Right hindlimb (tissue), 1 donor: ENCODE measurements at regions not wholly inside any gene's neighbourhood (a gene's known extent, or its start where the extent isn't known, plus 50 kb on each side); places are given as distances from the start of the nearest gene placed in this dataset.

Source experiments
- DNase-seq: peaks from one replicate; pipeline ENCODE4 v3.0.0-alpha.2; 2018

DNA sequence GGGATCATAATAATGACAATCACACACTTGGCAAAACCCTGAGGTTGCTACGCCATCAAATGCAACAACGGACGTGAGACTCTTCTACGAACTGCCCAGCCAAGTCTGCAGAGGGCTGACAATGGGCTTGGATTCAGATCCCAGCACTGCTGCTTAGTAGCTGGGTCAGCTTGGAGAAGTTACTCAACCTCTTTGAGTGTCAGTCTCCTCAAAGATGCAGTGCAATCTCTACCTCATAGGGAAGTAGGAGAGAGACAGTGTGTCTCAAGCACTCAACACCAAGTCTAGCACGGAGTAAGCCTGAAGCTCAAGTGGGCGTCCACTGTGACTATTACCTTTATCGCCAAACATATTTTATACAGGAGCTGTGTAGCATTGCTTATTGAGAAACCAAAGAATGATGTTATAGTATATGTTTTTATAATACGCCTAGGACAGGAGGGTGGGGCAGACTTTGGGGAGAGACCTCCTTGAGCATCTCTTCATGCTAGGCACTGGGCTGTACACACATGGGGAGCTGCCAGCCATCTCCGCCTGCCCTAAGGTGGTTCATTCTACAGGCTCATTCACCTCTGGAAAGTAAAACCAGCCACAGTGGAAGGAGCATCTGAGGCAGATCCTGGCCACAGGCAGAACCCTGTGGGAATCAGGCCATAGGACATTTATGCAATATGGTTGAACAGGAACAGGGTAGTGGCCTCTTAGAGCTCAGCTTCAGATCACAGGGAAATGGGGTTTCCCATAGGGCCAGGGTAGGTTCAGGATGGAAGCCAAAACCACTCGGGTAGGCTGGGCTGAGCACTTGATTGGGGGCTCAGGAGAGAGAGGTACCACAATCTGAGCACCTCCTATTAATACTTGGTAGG, 160.2 kb downstream of the MRPL14 start:
- DNase-seq, result no peak

DNA sequence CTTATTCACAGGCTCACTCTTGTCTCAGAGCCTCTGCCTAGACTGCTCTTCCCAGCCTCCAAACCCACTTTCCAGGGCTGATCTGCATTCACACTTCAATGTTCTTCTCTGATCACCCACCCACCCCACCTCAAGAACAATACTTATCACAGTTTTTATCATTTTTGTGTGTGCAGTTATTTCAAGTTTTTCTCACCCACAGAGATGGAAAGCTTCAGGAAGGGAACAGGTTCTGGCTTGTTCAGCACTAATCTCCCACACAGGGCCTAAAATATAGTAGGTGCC, 160.9 kb downstream of the MRPL14 start:
- no peak for DNase-seq

DNA sequence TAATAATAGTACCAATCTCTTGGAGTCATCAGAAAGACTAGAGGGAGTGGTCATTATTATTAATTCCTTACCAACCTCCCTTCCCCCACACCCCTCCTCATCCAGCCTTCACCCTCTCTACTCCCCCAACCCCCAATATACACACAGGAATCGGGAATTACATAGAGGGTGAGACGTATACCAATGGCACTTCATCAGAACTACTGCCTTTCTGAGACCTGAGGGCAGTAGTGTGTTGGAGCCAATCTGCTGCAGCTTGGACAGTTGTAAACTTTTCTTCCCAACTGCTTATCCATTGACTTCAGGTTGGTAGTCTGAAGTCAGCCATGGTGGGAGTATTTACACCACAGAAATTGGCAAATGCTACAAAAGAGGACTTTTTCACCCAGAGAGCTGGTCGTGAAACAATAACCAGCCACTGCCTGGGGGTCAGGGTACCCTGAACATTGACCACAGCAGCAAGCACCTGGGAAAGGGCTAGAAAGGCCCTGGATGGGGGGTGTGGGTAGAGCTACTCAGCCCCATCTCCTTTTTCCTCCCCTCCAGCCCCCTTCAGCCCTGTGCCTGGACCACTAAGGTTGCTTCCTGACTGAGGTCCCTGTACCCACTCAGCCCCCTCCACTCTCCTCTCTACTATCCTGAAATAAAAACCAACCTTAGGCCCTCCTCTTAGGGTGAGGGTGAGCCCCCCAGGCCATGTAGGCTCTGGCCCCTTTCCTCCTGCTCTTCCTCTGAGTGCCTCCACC, 161.5 kb downstream of the MRPL14 start:
- DNase-seq, result no peak

DNA sequence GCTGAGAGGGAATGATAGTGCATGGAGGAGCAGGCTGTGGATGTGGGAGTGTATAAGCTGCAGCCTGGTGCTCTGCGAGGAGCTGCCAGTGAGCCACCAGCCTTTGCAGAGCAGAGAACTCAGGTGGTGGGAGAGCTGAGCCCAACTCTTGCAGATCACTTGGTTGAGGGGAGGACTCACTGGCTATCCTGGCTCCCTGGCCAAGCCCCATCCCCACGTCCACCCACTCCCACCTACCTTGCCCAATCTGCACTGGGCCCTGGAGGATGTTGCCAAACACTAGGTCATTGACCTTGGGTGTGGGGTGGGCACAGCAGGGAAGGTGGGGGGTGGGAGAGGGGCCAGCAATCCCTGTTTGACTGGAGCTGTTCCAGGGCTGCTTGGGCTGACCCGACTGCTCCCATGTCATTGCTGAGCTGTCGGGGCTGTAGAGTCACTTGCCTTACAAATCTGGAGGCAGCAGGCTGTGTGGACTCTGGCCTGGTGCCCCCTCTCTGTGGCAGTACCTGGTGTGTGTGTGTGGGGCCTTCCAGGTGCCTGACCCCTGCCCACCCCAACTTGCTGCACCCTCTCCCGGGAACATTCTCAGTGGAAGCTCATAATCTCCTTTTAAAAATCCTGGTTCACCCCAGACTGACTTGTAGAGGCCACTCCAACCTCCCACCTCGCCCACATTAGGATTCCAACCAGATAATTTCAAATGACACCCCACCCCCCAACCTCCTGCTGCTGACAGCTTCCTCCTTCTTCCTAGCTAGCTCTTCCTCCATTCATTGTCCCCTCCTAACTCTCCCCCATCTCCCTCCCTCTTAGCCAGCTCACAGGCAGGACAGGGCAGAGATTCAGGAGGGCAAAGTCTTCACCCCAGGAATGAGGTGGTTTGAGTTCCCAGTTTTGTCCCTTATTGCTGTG, 162.3 kb downstream of the MRPL14 start:
- DNase-seq, result no peak

DNA sequence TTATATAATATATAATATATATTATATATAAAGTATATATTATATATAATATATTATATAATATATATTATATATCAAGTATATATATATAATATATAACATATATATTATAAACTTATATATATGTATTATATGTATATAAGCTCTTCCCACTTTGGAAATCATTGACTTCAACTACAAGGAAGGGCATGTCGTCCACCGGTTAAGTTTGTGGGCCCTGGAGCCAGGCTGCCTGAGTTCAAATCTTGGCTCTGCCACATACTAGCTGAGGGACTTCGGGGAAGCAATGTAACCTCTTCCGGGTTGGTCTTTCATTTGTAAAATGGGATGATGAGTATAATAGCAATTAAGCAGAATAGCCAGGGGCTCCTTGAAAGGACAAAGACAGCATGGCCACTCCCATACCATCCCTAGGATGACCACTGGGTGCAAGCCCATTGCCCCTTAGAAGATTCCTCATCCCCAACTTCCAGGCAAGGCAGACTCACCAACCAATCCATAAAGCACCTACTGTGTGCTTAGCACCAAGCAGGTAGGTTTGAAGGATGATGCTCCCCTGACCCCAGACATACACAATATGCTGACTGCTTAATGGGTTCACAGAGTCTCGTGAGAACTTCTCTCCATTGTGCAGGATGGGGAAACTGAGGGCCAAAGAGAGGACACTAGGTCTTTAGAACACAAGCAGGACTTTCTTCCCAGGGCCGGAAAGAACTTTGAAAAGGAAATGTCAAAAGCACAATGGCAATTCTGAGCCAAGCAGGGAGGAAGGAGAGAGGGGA, 163.2 kb downstream of the MRPL14 start:
- no peak for DNase-seq

DNA sequence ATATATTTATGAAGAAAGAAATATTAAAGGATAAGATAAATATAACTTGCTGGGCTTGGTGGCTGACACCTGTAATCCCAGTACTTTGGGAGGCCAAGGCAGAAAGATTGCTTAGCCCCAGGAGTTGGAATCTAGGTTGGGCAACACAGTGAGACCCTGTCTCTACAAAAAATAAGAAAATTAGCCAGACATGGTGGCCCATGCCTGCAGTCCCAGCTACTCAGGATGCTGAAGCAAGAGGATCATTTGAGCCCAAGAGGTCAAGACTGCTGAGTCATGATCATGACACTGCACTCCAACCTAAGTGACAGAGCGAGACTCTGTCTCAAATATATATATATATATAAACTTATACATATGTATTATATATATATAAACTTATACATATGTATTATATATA, 164.0 kb downstream of the MRPL14 start:
- DNase-seq, result no peak

DNA sequence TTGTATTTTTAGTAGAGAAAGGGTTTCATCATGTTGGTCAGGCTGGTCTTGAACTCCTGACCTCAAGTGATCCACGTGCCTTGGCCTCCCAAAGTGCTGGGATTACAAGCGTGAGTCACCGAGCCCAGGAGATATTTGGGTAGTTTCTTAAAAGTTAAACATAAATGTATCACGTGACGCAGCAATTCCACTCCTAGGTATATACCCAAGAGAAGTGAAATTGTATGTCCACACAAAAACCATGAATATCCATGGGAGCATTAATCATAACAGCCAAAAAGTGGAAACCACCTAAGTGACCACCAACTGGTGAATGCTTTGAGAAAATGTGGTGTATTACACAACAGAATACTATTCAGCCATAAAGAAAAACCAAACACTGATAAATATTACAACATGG, 164.8 kb downstream of the MRPL14 start:
- DNase-seq, result no peak

DNA sequence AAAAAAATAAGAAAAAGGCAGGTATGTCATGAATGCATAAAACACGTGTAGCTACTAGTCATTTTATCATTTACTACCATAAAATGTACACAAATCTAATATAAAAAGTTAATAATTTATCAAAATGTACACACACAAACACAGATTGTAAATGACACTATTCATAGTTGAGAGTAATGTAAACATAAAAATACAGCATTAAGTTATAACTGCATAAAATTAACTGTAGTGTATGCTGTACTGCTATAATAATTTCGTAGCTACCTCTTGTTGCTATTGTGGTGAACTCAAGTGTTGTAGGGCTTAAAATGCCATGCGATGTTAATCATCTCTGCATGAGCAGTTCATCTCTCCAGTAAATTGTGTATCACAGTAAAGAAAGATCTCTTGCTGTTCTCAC, 170.0 kb downstream of the MRPL14 start:
- no peak for DNase-seq

DNA sequence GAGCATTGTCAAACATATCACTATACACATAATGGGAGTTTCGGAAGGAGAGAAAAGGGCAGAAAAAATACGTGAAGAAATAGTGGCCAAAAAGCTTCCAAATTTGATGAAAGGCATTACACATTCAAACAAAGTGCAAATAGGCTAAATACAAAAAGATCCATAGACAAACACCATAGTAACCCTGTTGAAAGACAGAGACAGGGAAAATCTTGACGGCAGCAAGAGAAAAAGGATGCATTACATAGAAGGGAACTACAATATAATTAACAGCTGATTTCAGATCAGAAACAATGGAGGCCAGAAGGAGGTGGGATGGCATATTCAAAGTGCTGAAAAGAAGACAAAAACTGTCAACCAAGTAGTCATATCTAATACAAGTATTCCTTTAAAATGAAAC, 170.8 kb downstream of the MRPL14 start:
- no peak for DNase-seq

DNA sequence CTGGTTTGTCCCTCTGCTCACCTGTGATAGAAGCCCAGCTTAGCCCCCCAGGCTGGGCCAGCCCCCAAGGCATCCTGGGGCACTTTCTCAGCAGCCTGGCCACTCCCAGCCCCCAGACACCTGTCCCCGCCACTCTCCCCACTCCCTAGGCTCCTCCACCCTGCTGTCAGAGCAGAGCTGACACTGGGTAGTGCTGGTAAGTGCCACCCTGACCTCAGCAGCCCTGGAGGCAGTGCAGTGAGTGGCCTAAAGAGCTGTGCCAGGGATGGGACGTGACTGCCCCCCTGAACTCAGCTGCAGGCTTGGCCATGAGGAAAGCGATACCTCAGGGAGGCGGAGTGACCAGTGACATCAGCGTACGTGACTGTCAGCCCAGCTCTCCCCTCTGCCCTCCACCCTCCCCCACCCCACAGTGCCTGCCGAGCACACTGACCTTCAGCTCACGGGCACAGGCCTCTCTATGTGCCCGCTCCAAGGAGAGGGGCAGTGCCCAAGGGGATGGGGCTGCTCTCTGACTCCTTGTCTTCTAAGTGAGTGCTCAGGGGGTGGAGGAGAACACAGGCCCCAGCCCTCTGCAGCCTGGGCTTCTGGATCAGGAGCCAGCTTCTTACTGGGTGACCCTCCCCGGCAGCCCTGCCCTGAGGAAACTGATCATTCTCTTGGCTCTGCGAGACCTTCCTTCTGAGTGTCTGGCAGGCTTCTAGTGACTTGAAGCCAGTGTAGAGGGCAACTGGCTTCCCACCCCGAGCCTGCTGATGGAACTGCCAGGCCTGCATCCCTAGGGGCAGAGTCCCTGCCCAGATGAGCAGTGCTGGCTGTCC, 172.7 kb downstream of the MRPL14 start:
- no peak for DNase-seq

DNA sequence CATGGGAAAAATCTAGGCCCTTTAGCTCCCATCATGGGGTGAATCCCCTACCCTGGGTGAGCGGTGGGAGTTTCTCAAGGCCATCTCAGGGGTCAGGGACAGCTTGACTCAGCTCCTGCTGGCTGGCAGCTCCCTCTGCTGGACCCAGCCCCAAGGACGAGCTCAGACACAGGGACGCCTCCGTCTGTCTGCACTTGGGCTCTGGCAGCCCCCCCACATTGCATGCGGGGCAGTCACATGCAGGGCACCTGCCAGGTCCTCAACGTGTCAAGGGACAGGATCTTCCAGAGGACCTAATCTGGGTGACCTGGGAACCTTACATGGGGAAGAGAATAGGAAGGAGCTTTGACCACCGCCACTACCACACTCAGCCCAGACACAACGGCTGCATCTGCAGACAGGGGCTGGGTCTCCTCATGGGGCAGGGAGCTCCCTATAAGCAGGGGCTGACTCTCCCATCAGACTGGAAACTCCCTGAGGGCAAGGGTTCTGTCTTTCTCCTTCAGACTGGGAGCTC, 173.4 kb downstream of the MRPL14 start:
- DNase-seq, result no peak

DNA sequence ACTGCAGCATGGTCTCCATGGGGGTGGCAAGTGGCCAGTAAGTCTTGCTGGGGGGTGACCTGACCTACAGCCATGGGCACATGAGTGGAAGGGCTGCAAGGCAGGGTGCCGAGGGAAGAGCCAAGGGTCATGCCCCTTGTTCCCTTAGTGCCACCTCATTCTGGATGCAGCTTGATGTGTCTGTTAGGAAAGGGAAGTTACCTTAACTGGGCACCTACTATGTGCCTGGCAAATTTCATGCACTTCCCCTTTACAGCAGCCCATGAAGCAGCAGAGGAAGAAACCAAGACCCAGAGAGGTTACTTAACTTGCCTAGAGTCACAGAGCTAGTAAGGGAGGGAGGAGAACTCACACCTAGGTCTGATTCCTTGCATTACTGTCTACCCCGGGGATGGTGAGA, 174.0 kb downstream of the MRPL14 start:
- no peak for DNase-seq

DNA sequence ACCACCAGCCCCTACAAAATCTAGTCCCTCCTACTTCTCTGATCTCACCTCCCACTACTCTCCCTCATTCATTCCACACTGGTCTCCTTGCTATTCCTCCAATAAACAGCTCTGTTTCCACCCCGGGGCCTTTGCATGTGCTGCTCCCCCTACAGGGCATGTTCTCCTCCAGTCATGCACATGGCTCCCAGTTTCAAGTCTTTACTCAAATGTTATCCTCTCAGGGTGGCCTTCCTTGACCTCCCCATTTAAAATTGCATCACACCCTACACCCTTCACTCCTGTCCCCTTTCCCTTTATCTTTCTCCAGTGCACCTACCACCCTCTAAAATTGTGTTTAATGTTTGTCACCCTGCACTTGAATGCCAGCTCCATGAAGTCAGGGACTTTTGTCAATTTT, 174.5 kb downstream of the MRPL14 start:
- DNase-seq, result no peak

DNA sequence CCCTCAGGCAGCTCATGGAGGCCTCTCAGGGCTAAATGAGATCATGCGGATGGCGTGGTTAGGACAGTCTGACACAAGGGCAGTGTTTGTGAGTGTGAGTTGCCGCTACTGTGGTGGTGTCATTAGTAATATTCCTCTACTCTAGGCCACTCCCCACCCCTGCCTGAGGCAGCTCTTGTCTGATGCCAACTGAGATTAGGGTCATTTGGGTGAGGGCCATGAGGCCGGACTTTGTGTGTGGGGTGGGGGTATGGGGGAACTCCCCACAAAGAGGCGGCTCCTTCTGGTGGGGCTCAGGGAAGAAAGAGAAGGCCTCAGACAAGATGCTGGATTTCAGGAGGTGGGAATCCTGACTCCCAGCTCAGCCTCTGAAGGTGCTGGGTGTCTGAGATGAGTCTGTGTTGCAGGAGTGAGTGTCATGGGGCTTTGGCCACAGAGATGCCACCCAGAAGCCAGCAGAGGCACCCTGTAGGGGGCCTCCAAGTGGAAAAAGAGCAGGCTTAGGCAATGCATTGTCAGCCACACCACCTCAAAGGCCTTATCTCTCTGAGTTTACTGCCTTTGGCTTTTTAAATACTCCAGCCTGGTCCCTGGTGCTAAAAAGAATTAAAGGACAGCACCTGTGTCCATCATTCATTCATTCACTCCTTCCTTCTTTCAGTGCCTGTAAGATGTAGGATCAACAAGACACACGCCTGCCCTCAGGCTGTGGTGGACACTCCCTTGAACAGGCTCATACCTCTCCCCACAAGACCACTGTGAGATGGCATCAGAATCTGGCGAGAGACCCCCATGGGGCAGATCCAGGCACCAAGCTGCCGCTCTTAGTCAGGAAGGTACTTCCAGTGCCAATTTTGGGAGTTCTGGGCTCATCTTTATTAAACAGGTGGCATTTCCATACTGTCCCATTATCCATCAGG, 175.2 kb downstream of the MRPL14 start:
- DNase-seq, result no peak

DNA sequence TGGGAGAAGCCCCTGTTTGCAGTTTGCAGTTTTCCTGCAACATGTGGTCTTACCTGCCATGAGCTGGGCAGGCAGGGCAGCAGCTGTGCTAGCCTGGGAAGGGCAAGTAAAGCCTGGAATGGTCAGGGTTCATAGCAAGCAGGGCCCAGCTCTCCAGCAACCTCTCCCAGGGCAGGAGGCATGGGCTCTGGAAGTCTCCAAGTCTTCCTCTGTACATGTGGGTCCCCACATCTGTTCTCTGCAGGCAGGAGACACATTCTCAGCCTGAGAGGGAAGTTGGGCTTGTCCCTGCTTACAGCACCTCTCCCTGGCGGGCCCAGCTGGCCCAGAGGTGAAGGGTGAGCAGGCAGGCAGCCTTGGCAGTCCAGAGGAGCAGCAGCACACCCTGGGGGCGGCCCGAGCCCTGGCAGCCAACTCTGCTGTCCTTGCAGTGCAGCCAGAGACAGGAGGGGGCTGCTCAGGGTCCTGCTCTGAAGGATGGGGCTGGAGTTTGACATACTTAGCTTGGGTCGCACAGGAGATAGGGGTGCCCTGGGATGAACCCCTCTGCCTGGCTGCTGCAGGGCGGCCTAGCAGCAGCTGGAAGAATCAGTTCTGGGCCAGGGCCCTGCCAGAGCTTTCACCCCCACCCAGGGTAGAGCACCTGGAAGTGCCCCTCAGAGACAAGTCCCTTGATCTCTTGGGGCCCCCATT, 176.0 kb downstream of the MRPL14 start:
- DNase-seq, result no peak

DNA sequence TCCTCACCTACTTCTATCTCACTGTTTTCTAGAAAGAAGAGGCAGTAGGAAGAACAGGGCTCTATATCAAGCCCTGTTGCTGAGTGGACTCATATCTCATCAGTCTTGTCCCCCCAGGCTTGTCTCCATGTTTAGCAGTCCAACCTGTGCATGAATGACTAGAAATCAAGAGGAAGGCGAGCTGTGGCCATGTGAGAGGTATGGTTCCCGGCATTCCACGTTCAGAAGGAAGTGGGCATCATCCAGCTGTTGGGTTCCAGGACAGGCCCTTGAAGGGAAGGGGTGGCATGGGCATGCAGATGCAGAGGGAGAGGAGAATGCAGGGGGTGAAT, 176.6 kb downstream of the MRPL14 start:
- no peak for DNase-seq

DNA sequence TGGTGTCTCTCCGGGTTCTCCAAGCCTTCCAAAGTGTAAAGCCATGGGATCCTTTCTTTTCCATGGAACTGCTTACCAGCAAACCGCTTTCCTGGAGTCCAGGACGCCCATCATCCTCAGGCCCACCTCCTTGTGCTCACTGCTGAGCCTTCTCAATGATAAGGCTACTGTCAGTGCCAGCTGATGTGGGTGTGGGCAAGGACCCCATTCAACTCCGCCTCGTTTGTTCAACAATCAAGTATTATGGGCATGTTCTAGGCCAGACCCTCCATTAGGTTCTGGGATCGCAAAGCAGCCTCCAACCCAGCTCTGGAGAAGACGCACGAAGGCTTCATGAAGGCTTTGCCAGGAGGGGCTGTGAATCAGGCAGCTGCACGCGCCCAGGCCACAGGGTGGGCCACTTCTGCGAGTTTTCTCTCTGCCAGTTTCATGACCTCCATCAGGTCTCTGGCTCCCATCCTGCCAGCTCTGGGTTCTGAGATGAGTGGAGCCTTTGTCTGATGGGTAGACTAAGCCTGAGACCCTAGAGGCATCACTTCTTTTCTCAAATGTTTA, 177.1 kb downstream of the MRPL14 start:
- DNase-seq, result no peak

DNA sequence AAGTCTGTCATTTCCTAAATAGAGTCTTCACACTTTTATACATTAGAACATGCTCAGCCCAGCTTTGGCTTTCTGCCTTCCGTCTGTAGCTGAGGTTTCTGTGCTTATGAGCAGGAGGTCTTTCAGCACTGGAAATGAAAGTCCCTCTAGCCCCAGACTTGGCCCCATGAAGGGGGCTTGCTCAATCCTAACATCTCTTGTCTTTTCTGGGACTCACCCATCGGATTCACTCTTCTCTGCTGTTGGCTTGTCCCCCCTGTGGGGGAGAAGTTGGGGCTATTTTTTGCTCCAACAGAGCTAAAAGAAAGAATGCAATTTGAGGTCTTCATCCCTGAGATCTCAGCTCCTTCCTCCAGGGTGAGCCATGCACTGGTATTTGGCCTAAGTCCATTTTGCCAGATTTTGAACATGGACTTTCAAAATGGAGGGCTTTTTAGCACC, 177.7 kb downstream of the MRPL14 start:
- DNase-seq, result no peak
